ENCODE measurements at regions not wholly inside any gene's neighbourhood (a gene's known extent, or its start where the extent isn't known, plus 50 kb on each side); places are given as distances from the start of the nearest gene placed in this dataset.
"Not testable (repeated sequence)": the region's sequence is repeated elsewhere in the genome, so short reads cannot be mapped to it uniquely, and the experiment has no call there.

DNA sequence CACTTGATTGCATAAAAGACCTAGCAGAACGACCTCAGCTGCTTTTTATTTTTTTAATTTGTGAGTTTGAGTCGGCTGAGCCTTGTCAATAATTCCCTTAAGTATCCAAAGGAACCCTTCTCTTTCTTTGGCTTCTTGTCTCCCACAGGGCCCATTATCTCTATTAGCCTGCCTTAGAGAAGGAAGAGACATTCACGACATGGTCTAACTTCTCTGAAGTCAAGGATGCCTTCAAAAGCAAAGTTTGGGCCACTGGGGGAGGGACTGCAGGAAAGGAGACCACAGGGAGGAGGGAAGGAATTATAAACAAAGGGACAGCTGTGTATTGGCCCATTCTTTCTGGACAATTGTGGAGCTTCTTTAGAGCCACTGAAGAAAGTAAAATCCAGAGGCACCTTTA is 126.4 kb downstream of the BRMS1L start:
- ChIA-PET CTCF (no interaction called here), POLR2A (no interaction called here)
- Histone ChIP-seq H3K27me3 (ENCODE audit: control insufficient read depth in 2 of 2, insufficient read depth in 2 of 2, low read length in 2 of 2) (no peaks in the 10 kb centered on the region), H3K4me1 (ENCODE audit: control insufficient read depth in 2 of 2, insufficient read depth in 2 of 2, low read length in 2 of 2) (no peaks in the 10 kb centered on the region), H3K4me3 (ENCODE audit: low read length) (no peak overlapping the region), H3K36me3 (ENCODE audit: control insufficient read depth in 2 of 3, insufficient read depth in 3 of 3, low read length in 3 of 3) (no peaks in the 10 kb centered on the region), H3K27ac (ENCODE audit: low read depth, low read length) (no peak overlapping the region), H3K9me3 (ENCODE audit: control insufficient read depth in 2 of 3, low read length in 3 of 3) (no peaks in the 10 kb centered on the region)
- Mint-ChIP-seq H3K4me1 (no peaks in the 10 kb centered on the region), H3K27me3 (peaks cover 0 to 14% (median 0%) of the 10 kb centered on the region in 5 donors), H3K36me3 (no peaks in the 10 kb centered on the region), H3K4me3 (no peak overlapping the region), H3K27ac (no peak overlapping the region), H3K9me3 (no peaks in the 10 kb centered on the region)
- DNase-seq (no peak), ATAC-seq (no peak)
- intact Hi-C loops (cut with micrococcal nuclease), result no loop called here

DNA sequence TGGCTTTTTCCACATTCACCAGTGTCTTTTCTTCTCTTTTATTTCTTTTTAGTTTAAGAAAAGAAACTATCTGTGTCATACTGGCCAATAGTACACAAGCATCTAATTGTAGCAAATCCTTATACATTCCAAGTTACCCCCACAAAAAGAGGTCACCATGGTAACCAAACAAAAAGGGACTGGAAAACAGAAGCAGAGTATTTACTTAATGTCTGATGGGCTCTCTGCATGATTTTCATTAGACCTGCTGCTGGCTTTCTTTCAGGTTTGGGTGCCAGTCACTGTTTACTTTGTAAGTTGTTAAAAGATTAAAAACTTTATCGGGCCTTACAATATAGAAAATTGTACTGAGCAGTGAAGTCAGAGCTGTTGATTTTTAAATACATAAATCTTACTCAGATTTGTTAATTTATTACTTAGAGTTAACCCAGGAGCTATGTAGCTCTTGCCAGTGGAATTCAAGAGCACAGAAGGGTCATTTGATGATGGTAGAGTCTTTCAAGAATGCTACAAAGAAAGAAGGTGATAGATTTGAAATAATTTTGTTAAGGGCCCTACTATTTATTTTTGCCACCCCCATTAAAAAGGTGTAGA is 123.9 kb downstream of the BRMS1L start:
- Mint-ChIP-seq H3K27ac (no peak overlapping the region), H3K4me1 (peaks cover 0 to 6% (median 0%) of the 10 kb centered on the region in 7 donors), H3K4me3 (no peak overlapping the region), H3K9me3 (no peaks in the 10 kb centered on the region), H3K36me3 (no peaks in the 10 kb centered on the region), H3K27me3 (peaks cover 0 to 11% (median 0%) of the 10 kb centered on the region in 5 donors)
- DNase-seq (no peak), ATAC-seq (no peak)
- Histone ChIP-seq H3K4me3 (ENCODE audit: low read length) (no peak overlapping the region), H3K9me3 (ENCODE audit: control insufficient read depth in 2 of 3, low read length in 3 of 3) (no peaks in the 10 kb centered on the region), H3K27me3 (ENCODE audit: control insufficient read depth in 2 of 2, insufficient read depth in 2 of 2, low read length in 2 of 2) (no peaks in the 10 kb centered on the region), H3K36me3 (ENCODE audit: control insufficient read depth in 2 of 3, insufficient read depth in 3 of 3, low read length in 3 of 3) (no peaks in the 10 kb centered on the region), H3K4me1 (ENCODE audit: control insufficient read depth in 2 of 2, insufficient read depth in 2 of 2, low read length in 2 of 2) (no peaks in the 10 kb centered on the region), H3K27ac (ENCODE audit: low read depth, low read length) (no peak overlapping the region)
- intact Hi-C loops (cut with micrococcal nuclease), result no loop called here
- ChIA-PET POLR2A (no interaction called here), CTCF (no interaction called here)

DNA sequence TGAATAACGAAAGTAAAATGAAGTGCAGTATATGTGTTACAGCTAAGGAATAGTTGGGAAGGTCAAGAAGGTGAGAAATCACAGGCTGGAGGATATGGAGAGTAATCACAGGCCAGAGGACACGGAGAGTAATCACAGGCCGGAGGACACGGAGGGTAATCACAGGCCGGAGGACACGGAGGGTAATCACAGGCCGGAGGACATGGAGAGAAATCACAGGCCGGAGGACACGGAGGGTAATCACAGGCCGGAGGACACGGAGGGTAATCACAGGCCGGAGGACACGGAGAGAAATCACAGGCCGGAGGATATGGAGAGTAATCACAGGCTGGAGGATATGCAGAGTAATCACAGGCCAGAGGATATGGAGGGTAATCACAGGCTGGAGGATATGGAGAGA is 121.8 kb downstream of the BRMS1L start:
- H3K27ac Mint-ChIP-seq; H3K4me3 ChIP-seq (ENCODE audit: low read length); H3K27me3 ChIP-seq (ENCODE audit: control insufficient read depth in 2 of 2, insufficient read depth in 2 of 2, low read length in 2 of 2); H3K4me1 ChIP-seq (ENCODE audit: control insufficient read depth in 2 of 2, insufficient read depth in 2 of 2, low read length in 2 of 2); H3K27ac ChIP-seq (ENCODE audit: low read depth, low read length); H3K4me3 Mint-ChIP-seq; ATAC-seq; DNase-seq; intact Hi-C loops (cut with micrococcal nuclease); H3K36me3 ChIP-seq (ENCODE audit: control insufficient read depth in 2 of 3, insufficient read depth in 3 of 3, low read length in 3 of 3); H3K9me3 Mint-ChIP-seq; H3K9me3 ChIP-seq (ENCODE audit: control insufficient read depth in 2 of 3, low read length in 3 of 3); H3K36me3 Mint-ChIP-seq; POLR2A ChIA-PET; CTCF ChIA-PET; H3K4me1 Mint-ChIP-seq: not testable (repeated sequence)
- H3K27me3 Mint-ChIP-seq, result peaks cover 0 to 11% (median 0%) of the 10 kb centered on the region in 5 donors

- Mint-ChIP-seq H3K4me3 (no peak overlapping the region), H3K27ac (peak overlapping the region in 1 of 9 donors; percentile 30), H3K36me3 (peaks cover 0 to 1% (median 0%) of the 10 kb centered on the region in 5 donors), H3K27me3 (peaks cover 0 to 3% (median 0%) of the 10 kb centered on the region in 5 donors), H3K4me1 (peaks cover 0 to 10% (median 0%) of the 10 kb centered on the region in 7 donors), H3K9me3 (no peaks in the 10 kb centered on the region)
- H3K27me3 ChIP-seq (ENCODE audit: control insufficient read depth in 2 of 2, insufficient read depth in 2 of 2, low read length in 2 of 2), result no peaks in the 10 kb centered on the region
- POLR2A ChIA-PET, result no interaction called here
- no peaks in the 10 kb centered on the region for H3K4me1 ChIP-seq (ENCODE audit: control insufficient read depth in 2 of 2, insufficient read depth in 2 of 2, low read length in 2 of 2)
- no peak overlapping the region for H3K4me3 ChIP-seq (ENCODE audit: low read length)
- CTCF ChIA-PET, result no interaction called here
- no peaks in the 10 kb centered on the region for H3K36me3 ChIP-seq (ENCODE audit: control insufficient read depth in 2 of 3, insufficient read depth in 3 of 3, low read length in 3 of 3)
- no peak overlapping the region for H3K27ac ChIP-seq (ENCODE audit: low read depth, low read length)
- intact Hi-C loops (cut with micrococcal nuclease), result loop anchor here (1.0 to 2.0 kb wide), 2 partner anchors 62 to 65 kb away; no protein-coding TSS in a partner anchor
- no peaks in the 10 kb centered on the region for H3K9me3 ChIP-seq (ENCODE audit: control insufficient read depth in 2 of 3, low read length in 3 of 3)
- ATAC-seq (no peak), DNase-seq (peak in 3 of 9 donors; percentile 6 to 15 (median 11))
Measured at GRCh38 chr14:35944847-35945246, 118.7 kb downstream of the BRMS1L start.

- peak overlapping the region in 4 of 10 donors; percentile 9 to 57 (median 31) for H3K4me3 Mint-ChIP-seq
- ATAC-seq (no peak), DNase-seq (no peak)
- peaks cover 0 to 20% (median 3%) of the 10 kb centered on the region in 5 donors for H3K27me3 Mint-ChIP-seq
- no peaks in the 10 kb centered on the region for H3K9me3 ChIP-seq (ENCODE audit: control insufficient read depth in 2 of 3, low read length in 3 of 3)
- H3K4me1 Mint-ChIP-seq, result peaks cover 0 to 9% (median 4%) of the 10 kb centered on the region in 7 donors
- no peaks in the 10 kb centered on the region for H3K9me3 Mint-ChIP-seq
- H3K4me3 ChIP-seq (ENCODE audit: low read length), result no peak overlapping the region
- no peaks in the 10 kb centered on the region for H3K36me3 ChIP-seq (ENCODE audit: control insufficient read depth in 2 of 3, insufficient read depth in 3 of 3, low read length in 3 of 3)
- H3K27me3 ChIP-seq (ENCODE audit: control insufficient read depth in 2 of 2, insufficient read depth in 2 of 2, low read length in 2 of 2), result no peaks in the 10 kb centered on the region
- H3K27ac Mint-ChIP-seq, result peak overlapping the region in 1 of 9 donors; percentile 33
- H3K27ac ChIP-seq (ENCODE audit: low read depth, low read length), result no peak overlapping the region
- H3K36me3 Mint-ChIP-seq, result peaks cover 0 to 1% (median 0%) of the 10 kb centered on the region in 5 donors
- ChIA-PET CTCF (no interaction called here), POLR2A (no interaction called here)
- intact Hi-C loops (cut with micrococcal nuclease), result no loop called here
- no peaks in the 10 kb centered on the region for H3K4me1 ChIP-seq (ENCODE audit: control insufficient read depth in 2 of 2, insufficient read depth in 2 of 2, low read length in 2 of 2)
Measured at GRCh38 chr14:35940291-35940690, 114.2 kb downstream of the BRMS1L start.

GRCh38 chr14:35938770-35939169 is 112.6 kb downstream of the BRMS1L start:
- POLR2A ChIA-PET, result no interaction called here
- H3K27ac Mint-ChIP-seq, result no peak overlapping the region

GRCh38 chr14:35934499-35934898 is 108.4 kb downstream of the BRMS1L start:
- H3K4me3 Mint-ChIP-seq, result peak overlapping the region in 1 of 10 donors; percentile 44
- CTCF ChIA-PET, result no interaction called here
- ATAC-seq (no peak), DNase-seq (no peak)
- peaks cover 0 to 3% (median 0%) of the 10 kb centered on the region in 11 donors for H3K9me3 Mint-ChIP-seq
- Histone ChIP-seq H3K27me3 (ENCODE audit: control insufficient read depth in 2 of 2, insufficient read depth in 2 of 2, low read length in 2 of 2) (no peaks in the 10 kb centered on the region), H3K4me3 (ENCODE audit: low read length) (no peak overlapping the region), H3K9me3 (ENCODE audit: control insufficient read depth in 2 of 3, low read length in 3 of 3) (no peaks in the 10 kb centered on the region), H3K27ac (ENCODE audit: low read depth, low read length) (no peak overlapping the region), H3K36me3 (ENCODE audit: control insufficient read depth in 2 of 3, insufficient read depth in 3 of 3, low read length in 3 of 3) (no peaks in the 10 kb centered on the region), H3K4me1 (ENCODE audit: control insufficient read depth in 2 of 2, insufficient read depth in 2 of 2, low read length in 2 of 2) (peaks cover 0 to 10% of the 10 kb centered on the region in 2 donors)
- POLR2A ChIA-PET, result no interaction called here
- peaks cover 5 to 48% (median 30%) of the 10 kb centered on the region in 7 donors for H3K4me1 Mint-ChIP-seq
- H3K36me3 Mint-ChIP-seq, result peaks cover 0 to 4% (median 0%) of the 10 kb centered on the region in 5 donors
- peaks cover 0 to 24% (median 3%) of the 10 kb centered on the region in 5 donors for H3K27me3 Mint-ChIP-seq
- intact Hi-C loops (cut with micrococcal nuclease), result no loop called here
- no peak overlapping the region for H3K27ac Mint-ChIP-seq

More at GRCh38 chr14:35938770-35939169, 112.6 kb downstream of the BRMS1L start:
- CTCF ChIA-PET, result no interaction called here
- Mint-ChIP-seq H3K9me3 (no peaks in the 10 kb centered on the region), H3K27me3 (peaks cover 0 to 22% (median 3%) of the 10 kb centered on the region in 5 donors), H3K4me1 (peaks cover 0 to 20% (median 12%) of the 10 kb centered on the region in 7 donors), H3K36me3 (no peaks in the 10 kb centered on the region), H3K4me3 (no peak overlapping the region)
- Histone ChIP-seq H3K4me1 (ENCODE audit: control insufficient read depth in 2 of 2, insufficient read depth in 2 of 2, low read length in 2 of 2) (no peaks in the 10 kb centered on the region), H3K4me3 (ENCODE audit: low read length) (no peak overlapping the region), H3K27ac (ENCODE audit: low read depth, low read length) (no peak overlapping the region), H3K27me3 (ENCODE audit: control insufficient read depth in 2 of 2, insufficient read depth in 2 of 2, low read length in 2 of 2) (no peaks in the 10 kb centered on the region), H3K36me3 (ENCODE audit: control insufficient read depth in 2 of 3, insufficient read depth in 3 of 3, low read length in 3 of 3) (no peaks in the 10 kb centered on the region), H3K9me3 (ENCODE audit: control insufficient read depth in 2 of 3, low read length in 3 of 3) (no peaks in the 10 kb centered on the region)
- intact Hi-C loops (cut with micrococcal nuclease), result no loop called here
- ATAC-seq (no peak), DNase-seq (no peak)

All from naive thymus-derived CD4-positive, alpha-beta T cell (primary cell).